NK-92 (cell line): ENCODE measurements at regions not wholly inside any gene's neighbourhood (a gene's known extent, or its start where the extent isn't known, plus 50 kb on each side); places are given as distances from the start of the nearest gene placed in this dataset.
"Not testable (repeated sequence)": the region's sequence is repeated elsewhere in the genome, so short reads cannot be mapped to it uniquely, and the experiment has no call there.

ENCODE experiments used
- DNase-seq: peaks from one replicate; lab custom pipeline; 2025; ENCODE audit not compliant: unreplicated experiment; lab: John Stamatoyannopoulos, UW

- no peak for DNase-seq
Observed at GRCh38 chr5:124054564-124054963, 542.6 kb downstream of the CSNK1G3 start.

- no peak for DNase-seq
Observed at GRCh38 chr5:124053340-124053739, 541.4 kb downstream of the CSNK1G3 start.

DNA sequence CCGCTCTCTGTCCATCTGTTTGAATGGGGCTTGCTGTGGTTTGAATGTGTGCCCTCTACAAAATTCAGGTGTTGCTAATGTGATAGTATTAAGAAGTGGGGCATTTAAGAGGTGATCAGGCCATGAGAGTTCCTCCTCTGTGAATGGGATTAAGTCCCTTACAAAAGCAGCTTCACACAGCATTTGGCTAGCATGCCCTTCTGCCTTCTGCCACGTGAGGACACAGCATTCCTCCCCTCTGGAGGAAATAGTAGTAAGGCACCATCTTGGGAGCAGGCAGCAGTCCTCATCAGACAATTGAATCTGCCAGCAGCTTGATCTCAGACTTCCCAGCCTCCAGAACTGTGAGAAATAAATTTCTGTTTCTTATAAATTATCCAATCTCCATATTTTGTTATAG is 540.2 kb downstream of the CSNK1G3 start:
- no peak for DNase-seq

DNA sequence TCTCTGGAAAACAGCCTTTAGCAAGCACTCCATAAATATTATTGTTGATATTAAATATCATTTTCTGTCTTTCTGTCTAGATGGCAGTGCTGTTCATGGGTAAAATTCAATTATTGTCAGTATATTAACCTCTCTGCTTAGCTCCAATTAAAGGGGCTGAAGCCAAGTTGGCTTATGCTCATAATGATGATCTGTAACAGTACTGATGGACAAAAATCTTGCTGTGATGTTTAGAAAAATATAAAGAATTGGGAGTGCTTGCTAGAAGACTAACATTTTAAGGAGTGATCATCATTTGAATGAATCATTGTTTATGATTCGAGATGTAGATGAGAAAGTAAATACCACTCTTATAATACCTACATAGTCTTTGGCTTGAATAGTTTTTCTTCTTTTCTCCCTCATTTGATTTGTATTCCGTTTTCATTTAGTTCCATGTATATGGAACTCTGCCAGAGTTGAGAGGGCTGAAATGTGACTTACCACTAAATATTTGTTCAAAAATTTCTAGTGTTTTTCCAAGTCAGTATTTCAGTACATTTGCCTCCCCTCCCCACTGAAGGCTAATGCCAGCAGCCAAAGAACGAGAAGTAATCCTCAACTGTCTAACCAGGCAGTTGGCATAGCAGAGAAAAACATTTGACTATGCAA is 538.3 kb downstream of the CSNK1G3 start:
- no peak for DNase-seq

GRCh38 chr5:124045412-124045811 is 533.4 kb downstream of the CSNK1G3 start:
- no peak for DNase-seq

DNA sequence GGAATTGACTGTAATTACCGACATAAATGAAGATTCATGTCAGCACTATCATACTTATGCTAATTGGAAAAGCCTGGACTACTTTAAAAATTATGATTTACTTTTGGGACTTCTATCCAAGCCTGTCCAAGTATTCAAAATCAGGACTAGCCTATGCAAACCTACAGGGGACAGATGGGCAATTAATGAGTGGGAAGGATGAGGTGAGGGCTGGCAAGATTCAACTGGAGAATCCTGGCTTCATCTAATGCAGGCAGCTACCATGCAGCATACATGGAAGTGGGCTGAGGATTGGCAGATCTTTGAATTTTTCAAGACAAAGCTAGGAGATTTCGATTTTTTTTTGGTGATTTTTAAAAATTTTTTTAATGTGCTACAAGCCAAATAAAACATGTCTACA is 532.6 kb downstream of the CSNK1G3 start:
- DNase-seq: no peak

- no peak for DNase-seq
Observed at GRCh38 chr5:124043456-124043855, 531.5 kb downstream of the CSNK1G3 start.

DNA sequence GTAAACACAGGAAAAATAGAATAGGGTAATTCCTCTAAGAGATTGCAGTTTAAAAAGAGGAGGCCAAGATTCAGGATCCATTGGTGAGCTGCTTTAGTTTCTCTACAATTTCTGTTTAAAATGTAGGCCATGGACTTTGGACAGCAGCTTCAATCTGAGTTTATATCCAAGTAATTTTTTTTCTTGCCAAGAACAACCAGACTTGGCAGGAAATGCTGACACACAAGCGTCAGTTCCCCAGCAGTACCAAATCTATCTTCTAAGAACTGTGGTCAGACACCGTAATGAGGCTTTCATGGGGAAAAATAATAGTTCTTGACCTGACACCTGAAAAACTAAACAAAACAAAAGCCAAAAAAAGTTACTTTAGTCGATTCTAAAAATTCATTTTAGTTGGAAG is 528.8 kb downstream of the CSNK1G3 start:
- DNase-seq: no peak

DNA sequence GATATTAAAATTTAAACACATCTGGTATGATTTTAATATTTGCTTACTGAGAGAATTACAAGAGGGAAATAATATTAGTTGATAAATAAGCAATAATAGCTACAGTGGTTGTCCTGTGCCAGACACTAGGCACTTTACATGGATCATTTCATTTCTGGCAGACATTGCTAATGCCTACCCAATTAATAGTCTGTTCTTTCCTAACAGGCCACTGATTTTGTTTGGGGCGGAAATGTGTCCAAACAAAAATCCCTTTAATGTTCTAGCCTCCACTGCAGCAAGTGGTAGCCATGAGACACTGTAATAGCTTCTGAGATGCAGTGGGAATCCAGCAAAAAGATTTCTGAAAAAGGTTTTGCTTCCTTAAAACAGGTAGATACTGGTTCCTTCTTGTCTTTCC is 527.4 kb downstream of the CSNK1G3 start:
- no peak for DNase-seq

DNA sequence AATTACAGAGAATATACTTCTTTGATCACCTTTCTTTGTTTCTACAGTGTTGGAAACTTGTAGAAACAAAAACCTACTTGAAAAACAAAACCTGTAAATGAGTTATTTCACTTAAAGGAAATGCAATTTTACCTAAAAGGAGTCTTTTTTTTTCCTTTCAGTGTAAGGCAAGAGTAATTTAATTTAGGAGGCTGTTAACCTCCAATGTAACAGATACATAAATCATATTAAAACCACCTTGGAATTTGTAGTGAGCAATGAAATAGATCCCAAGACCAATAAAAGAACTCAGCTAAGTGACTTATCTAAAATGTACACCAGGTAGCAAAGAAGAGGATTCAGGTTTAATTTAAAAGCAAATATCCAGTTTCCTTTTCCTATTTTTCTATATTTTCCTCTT is 524.8 kb downstream of the CSNK1G3 start:
- DNase-seq: no peak

DNA sequence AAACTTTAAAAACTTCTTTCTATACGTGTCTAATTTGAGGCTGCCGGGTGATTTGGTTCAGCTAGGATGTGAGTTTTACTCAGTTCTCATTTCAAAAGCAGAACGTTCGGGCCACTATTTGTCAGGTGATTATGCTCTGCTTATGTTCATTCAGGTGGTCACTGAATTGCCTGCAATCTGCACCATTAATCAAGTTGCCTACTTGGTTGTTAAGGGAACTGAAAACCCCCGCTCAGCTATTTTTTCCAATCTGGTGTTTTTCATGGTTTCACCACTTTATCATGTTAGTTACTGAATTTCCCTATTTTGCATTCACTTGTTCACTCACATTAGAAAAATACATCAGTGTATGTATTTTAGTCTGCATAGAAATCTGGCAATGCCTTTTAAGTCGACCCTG is 523.0 kb downstream of the CSNK1G3 start:
- no peak for DNase-seq

DNA sequence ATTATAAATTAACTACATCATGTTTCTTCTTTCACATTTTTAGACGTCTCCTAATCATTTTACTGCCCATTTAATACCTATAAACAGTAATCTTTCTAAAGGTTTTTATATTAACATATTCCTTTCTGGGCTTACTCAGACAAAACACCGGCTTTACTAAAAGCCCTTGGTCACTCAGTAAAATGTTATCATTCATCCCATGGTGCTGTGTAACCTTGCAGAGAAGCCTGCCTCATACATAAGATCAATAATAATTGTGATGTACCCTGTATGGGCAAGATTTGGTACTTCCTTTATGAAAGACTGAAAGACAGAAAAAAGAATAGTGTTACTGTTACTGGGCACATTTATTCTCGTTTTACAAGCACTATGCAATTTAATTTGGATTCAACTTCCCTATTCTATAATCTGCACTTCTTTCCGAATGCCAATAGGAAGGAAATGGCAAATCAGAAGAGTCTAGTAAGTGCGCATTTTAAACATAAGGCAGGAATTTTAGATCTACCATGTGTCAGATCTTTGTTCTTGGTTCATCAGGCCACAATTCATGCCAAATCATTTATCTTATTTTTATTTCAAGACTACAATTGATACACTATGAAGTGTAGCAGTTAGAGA is 522.2 kb downstream of the CSNK1G3 start:
- DNase-seq: no peak

- no peak for DNase-seq
Observed at GRCh38 chr5:124030043-124030491, 518.1 kb downstream of the CSNK1G3 start.

DNA sequence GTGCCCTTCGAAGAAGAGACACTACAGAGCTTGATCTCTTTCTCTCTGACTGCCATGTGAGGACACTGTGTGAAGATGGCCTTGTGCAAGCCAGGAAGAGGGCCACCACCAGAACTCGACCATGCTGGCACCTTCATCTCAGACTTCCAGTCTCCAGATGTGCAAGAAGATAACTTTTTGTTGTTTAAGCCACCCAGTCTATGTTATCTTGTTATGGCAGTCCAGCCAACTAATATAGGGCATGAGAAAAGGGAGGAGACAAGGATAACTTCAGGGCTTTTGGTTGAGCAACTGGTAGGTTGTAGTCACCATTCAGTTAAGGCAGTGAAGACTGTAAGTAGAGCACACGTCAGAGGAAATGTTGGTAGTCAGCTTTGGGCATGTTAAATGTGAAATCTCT is 515.5 kb downstream of the CSNK1G3 start:
- no peak for DNase-seq

GRCh38 chr5:124025306-124025845 is 513.4 kb downstream of the CSNK1G3 start:
- no peak for DNase-seq

GRCh38 chr5:124022966-124023365 is 511.0 kb downstream of the CSNK1G3 start:
- no peak for DNase-seq

GRCh38 chr5:124021776-124022175 is 509.8 kb downstream of the CSNK1G3 start:
- DNase-seq: no peak

- no peak for DNase-seq
Observed at GRCh38 chr5:124021066-124021641, 509.2 kb downstream of the CSNK1G3 start.

DNA sequence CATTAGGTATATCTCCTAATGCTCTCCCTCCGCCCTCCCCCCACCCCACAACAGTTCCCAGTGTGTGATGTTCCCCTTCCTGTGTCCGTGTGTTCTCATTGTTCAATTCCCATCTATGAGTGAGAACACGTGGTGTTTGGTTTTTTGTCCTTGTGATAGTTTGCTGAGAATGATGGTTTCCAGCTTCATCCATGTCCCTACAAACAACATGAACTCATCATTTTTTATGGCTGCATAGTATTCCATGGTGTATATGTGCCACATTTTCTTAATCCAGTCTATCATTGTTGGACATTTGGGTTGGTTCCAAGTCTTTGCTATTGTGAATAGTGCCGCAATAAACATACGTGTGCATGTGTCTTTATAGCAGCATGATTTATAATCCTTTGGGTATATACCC is 505.3 kb downstream of the CSNK1G3 start:
- DNase-seq: not testable (repeated sequence)

- no peak for DNase-seq
Observed at GRCh38 chr5:124007675-124008398, 495.9 kb downstream of the CSNK1G3 start.

GRCh38 chr5:124001036-124001615 is 489.1 kb downstream of the CSNK1G3 start:
- DNase-seq: no peak
